GM06990 (cell line): ENCODE measurements at regions not wholly inside any gene's neighbourhood (a gene's known extent, or its start where the extent isn't known, plus 50 kb on each side); places are given as distances from the start of the nearest gene placed in this dataset.

Source experiments
- DNase-seq: peaks from one replicate; pipeline ENCODE4 v3.0.0-alpha.2; 2011; ENCODE audit not compliant: insufficient read length; ENCODE audit errors: extremely low read depth
- H3K27me3 ChIP-seq: replicated peaks from 2 replicates; pipeline ENCODE4 v1.6.0; 2011; ENCODE audit warnings: low read length; ENCODE audit not compliant: control insufficient read depth, insufficient read depth
- H3K36me3 ChIP-seq: 2 replicates; pipeline ENCODE4 v1.5.1; 2011; ENCODE audit warnings: low read length; ENCODE audit not compliant: control insufficient read depth, insufficient read depth
- H3K4me3 ChIP-seq: replicated peaks from 2 replicates; pipeline ENCODE4 v1.5.1; 2011; ENCODE audit warnings: low read depth, mild to moderate bottlenecking, control low read depth, low read length
- CTCF ChIP-seq: IDR thresholded peaks from 2 replicates; pipeline ENCODE4 v1.5.1; 2011; ENCODE audit warnings: low read length, control low read depth, mild to moderate bottlenecking, inconsistent platforms; ENCODE audit not compliant: insufficient read depth, poor library complexity, severe bottlenecking

DNA sequence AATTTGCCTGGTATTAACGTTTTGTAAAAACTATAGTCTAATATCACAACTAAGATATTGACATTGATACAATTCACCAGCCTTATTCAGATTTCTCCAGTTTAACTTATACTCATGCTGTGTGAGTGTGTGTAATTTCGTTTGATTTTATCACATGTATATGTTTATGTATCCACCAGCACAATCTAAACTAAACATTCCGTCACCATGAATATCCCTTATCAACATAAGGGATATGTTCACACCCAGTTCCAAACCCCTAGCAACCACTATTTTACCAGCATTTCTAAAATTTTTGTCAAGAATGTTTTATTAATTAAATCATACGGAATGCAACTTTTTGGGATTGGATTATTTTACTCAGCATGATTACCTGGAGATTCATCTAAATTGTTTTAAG, 450.3 kb downstream of the FBXO15 start:
- no peak for TF ChIP-seq CTCF
- Histone ChIP-seq H3K4me3 (no peak overlapping the region), H3K27me3 (no peaks in the 10 kb centered on the region), H3K36me3 (no peaks in the 10 kb centered on the region)
- DNase-seq = no peak

DNA sequence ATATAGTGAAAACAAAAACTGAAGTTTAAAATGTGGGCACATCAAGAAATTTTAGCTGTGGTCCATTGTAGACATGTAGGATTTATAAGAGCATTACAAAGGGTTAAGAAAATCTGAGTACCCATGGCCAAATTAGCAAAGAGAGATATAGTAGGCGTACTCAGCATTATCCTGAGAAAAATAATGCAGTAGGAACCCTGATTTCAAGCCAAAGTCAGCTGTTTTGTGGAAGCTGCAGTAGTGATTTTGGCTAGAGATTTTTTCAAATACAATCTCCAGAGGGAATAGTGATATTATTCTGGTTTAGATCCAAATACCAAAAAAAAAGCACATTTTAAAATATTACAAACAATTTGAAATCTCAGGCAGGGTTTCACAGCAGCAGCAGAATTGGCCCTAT, 450.9 kb downstream of the FBXO15 start:
- Histone ChIP-seq H3K36me3 (no peaks in the 10 kb centered on the region), H3K27me3 (no peaks in the 10 kb centered on the region), H3K4me3 (no peak overlapping the region)
- no peak for DNase-seq
- no peak for TF ChIP-seq CTCF

GRCh38 chr18:73696171-73696570, 451.5 kb downstream of the FBXO15 start:
- Histone ChIP-seq H3K27me3 (no peaks in the 10 kb centered on the region), H3K36me3 (no peaks in the 10 kb centered on the region), H3K4me3 (no peak overlapping the region)
- no peak for DNase-seq
- no peak for TF ChIP-seq CTCF

DNA sequence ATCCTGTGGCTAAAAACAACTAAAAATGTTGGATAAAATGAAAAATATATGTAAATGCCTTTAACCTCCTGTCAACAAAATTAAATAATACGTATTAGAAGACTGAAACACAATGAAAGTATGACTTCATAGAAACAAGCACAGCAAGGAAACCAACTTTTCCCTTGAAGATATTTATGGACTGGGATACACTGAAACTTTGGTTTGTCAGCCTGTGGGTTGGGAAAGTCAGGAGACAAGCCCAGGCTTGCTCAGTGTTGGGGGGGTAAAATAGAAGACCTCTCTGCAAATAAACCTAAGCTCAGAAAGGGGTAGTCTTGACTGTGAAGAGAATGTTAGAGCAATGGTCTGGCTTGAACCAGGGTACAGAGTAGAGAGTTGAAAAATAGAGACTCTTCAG, 454.5 kb downstream of the FBXO15 start:
- DNase-seq = no peak
- Histone ChIP-seq H3K27me3 (no peaks in the 10 kb centered on the region), H3K4me3 (no peak overlapping the region), H3K36me3 (no peaks in the 10 kb centered on the region)
- no peak for TF ChIP-seq CTCF

- Histone ChIP-seq H3K27me3 (no peaks in the 10 kb centered on the region), H3K36me3 (no peaks in the 10 kb centered on the region), H3K4me3 (no peak overlapping the region)
- no peak for DNase-seq
- TF ChIP-seq CTCF = no peak
These were observed 456.0 kb downstream of the FBXO15 start for GRCh38 chr18:73691624-73692023.

DNA sequence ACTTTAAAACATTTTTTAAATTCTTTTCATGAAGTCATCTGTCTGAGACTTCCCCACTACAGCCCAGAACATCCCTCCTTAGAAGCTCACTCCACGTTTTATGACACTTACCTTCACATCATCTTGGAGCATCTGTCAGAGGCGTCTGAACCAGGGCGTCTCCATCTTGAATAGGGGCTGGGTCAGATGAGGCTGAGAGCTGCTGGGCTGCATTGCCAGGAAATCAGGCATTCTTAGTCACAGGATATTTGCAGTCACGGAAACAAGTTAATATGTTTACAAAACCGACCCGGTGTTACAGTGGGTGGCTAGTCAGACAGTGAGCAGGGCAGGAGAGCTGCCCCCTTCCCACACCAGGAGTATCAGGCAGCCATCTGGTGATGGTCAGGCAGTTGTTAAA, 456.5 kb downstream of the FBXO15 start:
- no peaks in the 10 kb centered on the region for H3K27me3 ChIP-seq
- no peak for DNase-seq
- no peaks in the 10 kb centered on the region for H3K36me3 ChIP-seq
- H3K4me3 ChIP-seq = no peak overlapping the region
- TF ChIP-seq CTCF = no peak
